GM19025 (cell line): ENCODE measurements at regions not wholly inside any gene's neighbourhood (a gene's known extent, or its start where the extent isn't known, plus 50 kb on each side); places are given as distances from the start of the nearest gene placed in this dataset.
"Not testable (repeated sequence)": the region's sequence is repeated elsewhere in the genome, so short reads cannot be mapped to it uniquely, and the experiment has no call there.

Source experiments
- ATAC-seq: cut with Tn5 transposase; IDR thresholded peaks from one replicate; pipeline ENCODE4 v1.9.1; 2021; ENCODE audit warnings: mild to moderate bottlenecking, low read depth, moderate library complexity; ENCODE audit not compliant: unreplicated experiment

DNA sequence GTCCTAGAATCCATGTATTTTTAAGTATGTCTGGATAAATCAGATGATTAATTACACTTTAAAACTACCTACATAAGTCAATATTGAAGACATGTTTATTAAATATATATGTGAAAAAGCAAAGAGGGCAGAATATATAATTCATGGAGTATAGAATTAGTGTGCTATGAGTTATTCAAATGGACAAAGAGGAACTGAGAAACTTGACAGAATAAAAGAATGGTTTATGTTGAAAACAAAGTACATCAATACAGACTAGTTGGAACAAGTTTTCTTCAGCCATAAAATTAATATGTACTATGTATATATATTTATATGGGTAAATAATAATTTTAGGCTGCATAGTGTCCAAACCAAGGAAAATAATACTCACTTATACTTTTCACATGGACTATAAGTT lies 173.5 kb downstream of the NPFFR2 start:
- ATAC-seq: no peak

DNA sequence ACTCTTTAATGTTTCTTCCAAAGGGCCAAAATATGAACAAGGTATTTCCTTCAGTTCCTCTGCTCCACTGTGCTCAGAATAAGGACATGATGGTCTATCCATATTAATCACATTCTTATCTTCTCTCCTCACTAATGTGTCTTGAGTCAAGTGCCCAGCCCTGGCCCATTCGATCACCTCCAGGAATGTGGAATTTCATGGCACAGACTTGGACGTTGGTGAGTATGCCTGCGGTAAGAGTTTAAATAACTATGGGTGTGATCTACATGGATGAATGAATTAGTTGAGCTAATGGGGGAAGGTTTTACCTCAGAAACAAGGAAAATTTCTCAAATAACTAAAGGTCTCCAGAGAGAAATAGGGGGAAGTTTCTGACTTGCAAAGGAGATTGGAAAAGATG lies 174.0 kb downstream of the NPFFR2 start:
- ATAC-seq: no peak

DNA sequence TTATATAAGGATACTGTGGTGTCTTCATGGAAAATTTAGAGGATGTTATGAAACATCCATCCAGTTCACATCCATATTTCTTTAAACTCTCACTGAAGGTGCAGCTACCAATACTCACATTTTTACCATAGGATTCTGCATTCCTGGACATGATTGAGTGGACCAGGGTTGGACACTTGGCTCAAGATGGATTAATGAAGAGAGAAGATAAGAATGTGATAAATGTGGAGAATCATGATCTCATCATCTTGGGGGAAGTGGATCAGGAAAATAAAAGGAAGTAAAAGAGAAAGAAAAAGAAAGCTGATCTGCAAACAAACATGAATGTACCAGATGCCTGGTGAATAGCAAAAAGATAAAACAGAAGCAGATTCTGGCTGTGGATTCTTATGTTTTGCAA lies 175.4 kb downstream of the NPFFR2 start:
- ATAC-seq: no peak

DNA sequence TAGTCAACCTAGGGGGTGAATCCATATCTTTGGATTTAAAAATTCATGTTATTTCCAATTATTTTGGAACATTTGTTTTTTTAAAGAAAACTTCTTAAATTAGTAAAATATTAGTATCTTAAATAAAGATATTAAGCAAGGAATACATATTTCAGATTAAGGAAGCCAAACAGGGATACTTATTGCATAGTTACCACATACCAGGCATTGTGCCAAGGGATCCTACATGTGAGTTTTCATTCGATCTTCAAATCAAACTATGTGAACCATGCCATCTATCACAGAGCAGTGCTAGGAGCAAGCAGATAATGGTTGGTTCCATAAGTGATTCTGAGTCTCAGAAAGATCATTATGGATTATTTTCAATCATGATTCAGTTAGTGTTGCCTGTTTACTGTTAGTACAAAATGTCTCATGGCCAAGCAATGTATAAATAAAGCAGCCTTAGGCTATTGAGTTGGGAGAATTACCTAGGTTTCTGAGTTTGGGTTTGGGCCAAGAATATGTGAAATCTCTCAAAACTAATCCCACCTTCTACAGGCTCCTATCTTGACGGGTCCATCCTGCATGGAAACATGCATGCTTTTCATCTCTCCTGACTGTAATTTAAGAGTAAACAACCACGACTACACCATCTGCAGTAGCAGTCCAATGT lies 176.7 kb downstream of the NPFFR2 start:
- ATAC-seq: no peak

DNA sequence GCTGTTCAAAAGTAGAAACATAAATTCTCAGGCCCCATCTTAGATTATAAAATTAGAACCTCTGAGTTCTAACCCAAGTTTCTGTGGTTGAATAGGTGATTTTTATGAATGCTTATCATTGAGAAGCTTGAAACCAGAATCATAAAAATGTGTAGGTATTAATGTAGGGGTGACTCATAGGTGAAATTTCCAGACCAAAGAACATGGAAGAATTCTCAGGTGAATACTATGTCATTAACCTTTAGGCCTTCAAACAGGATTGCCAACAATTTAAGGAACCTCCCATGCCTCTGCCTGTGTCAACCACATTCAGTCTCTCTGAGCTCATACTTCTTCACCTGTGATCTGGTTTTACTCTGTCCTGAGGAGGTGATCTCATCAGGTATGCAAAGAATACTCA lies 177.8 kb downstream of the NPFFR2 start:
- ATAC-seq: peak; percentile 47

DNA sequence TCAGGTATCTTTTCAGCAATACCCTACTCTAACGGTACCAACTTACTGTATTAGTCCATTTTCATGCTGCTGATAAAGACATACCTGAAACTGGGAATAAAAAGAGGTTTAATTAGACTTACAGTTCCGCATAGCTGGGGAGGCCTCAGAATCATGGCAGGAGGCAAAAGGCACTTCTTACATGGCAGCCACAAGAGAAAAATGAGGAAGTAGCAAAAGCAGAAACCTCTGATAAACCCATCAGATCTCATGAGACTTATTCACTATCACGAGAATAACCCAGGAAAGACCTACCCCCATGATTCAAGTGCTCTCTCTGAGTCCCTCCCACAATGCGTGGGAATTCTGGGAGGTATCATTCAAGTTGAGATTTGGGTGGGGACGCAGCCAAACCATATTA lies 182.0 kb downstream of the NPFFR2 start:
- not testable (repeated sequence) for ATAC-seq

DNA sequence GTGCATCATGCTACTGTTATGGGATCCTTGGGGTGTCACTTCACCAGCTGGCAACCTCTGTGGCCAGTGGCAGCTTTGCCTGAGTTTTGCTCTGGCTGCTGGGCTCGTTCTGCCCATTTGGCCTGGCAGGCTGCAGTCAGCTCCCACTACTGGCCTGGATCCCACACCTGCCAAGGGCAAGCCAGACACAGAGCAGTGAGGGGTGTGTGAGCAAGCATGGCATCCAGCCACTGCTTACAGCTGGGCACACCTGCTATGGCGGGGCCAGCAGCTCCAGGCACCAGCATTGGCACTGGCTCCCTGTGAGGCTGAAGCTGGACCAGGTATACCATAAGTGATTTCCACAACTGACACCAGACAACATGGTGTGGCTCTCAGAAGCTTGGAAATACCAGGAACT lies 183.4 kb downstream of the NPFFR2 start:
- no peak for ATAC-seq

DNA sequence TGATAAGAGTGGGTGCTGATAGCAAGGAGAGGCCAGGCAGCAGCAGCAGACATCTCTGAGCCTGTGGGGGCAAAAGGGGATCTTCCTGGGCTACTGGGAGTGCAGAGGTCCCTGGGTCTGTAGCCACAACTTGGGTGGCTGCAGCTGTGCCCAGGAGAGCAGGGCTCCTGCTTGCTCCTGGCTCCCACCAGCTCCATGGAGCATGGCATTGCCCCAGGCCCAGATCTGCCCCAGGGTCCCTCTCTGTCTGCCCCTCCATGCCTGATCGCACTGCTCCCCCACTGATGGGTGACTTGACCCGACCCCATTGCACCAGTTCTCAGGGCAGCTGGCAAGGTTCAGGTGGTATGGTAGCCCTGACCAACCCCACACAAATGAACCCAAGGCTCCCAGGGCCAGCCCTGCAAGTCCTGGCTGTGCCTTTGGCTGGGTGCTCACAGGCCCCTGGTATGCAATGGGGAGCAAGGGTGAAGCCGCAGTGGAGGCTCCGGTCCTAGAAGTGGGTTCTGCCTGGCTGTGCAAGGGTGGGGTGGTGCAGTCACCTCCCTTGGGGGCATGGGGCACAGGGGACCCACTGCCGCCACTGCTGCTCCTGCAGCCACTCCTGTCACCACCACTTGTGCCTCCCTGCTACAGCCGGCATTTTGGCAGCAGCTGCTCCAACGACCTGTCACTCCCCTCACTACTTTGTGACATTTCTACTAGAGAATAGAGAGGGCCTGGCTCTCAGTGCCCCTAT lies 184.9 kb downstream of the NPFFR2 start:
- ATAC-seq: no peak

DNA sequence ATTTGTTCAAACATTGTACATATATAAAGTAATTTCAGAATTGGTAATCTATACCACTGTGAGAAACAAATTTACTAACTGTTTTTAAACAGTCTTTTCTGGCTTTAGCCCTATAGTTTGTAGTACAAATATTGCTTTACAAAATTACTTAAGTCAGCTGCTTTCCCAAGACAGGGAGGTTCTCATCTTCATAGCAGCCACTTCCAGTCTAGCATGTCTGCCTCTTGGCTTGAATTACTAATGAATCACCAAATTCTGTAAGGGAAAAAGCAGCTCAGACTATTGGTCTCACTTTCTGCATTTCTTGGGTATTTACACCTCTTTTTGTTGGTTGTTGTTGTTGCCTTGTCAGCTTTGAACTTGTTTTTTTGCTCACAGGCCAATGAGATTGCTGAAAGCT lies 187.2 kb downstream of the NPFFR2 start:
- no peak for ATAC-seq
